ENCODE measurements at regions not wholly inside any gene's neighbourhood (a gene's known extent, or its start where the extent isn't known, plus 50 kb on each side); places are given as distances from the start of the nearest gene placed in this dataset.

DNA sequence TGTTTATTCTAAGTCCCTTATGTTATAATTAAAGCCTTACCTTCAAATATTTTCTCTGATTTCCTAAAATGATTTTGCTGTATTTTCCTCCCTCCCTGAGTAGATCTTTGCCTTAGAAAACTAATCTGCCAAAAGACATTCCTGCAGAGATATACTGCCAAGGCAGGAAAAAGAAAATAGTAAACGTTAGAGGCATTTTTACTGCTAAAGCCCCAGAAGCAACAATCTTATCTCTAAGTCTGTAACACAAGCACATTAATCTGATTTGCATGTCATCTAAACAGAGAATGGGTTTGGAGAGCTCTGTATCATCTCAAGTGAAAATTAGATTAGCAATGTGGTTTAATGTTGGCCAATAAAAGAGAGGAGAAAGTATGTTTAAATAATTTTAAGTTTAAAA, 847.7 kb downstream of the MAT2B start:
- H3K4me3 ChIP-seq: no peak overlapping the region
- no peaks in the 10 kb centered on the region for H3K36me3 ChIP-seq
- H3K9me3 ChIP-seq: no peaks in the 10 kb centered on the region
- no peak overlapping the region for H3K27ac ChIP-seq
- FAIRE-seq (no peak), ATAC-seq (no peak), DNase-seq (no peak)
- intact Hi-C loops (cut with DNase I): no loop called here
- H3K4me1 ChIP-seq: no peaks in the 10 kb centered on the region
- TF ChIP-seq CTCF (IDR thresholded peaks at IDR 0.05): no peak
- 0 to 6% methylated on average over 1 of the region's 1 CpG for WGBS, 2 donors
- H3K27me3 ChIP-seq: no peaks in the 10 kb centered on the region

GRCh38 chr5:164354139-164354751, 848.8 kb downstream of the MAT2B start:
- ATAC-seq (no peak), FAIRE-seq (no peak), DNase-seq (no peak)
- TF ChIP-seq CTCF (IDR thresholded peaks at IDR 0.05): no peak
- H3K27me3 ChIP-seq: no peaks in the 10 kb centered on the region
- H3K36me3 ChIP-seq: no peaks in the 10 kb centered on the region
- no peaks in the 10 kb centered on the region for H3K9me3 ChIP-seq
- no peak overlapping the region for H3K4me3 ChIP-seq
- no peaks in the 10 kb centered on the region for H3K4me1 ChIP-seq
- intact Hi-C loops (cut with DNase I): no loop called here
- no peak overlapping the region for H3K27ac ChIP-seq
- 66 to 77% methylated on average over 7 of the region's 7 CpGs for WGBS, 2 donors

DNA sequence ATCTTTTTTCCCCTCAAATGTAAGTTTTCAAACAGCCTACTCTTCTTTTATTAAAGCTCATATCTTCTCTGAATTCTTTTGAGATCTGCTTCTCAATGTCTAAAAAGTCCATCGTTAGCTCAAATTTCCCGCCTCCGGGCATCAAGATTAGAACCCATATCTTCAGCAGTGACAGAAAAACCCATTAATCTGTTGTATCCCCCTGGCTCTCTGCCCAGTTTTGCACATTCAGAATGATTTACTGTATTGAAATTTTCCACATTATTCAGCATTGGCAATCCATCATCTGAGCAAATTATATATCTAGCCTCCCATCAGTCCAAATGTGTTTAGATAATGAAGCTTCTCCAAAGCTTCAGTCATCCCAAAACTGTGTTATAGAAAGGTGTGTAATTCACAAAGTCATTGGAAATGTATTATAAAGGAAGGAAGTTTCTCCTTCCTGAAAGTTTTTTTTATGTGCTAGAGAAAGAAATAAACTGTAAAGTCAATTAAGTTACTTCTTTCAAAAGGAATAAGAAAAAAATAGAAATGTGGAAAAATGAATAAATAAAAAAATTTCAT, 849.9 kb downstream of the MAT2B start:
- H3K27me3 ChIP-seq: no peaks in the 10 kb centered on the region
- 70 to 71% methylated on average over 3 of the region's 3 CpGs for WGBS, 2 donors
- ATAC-seq (no peak), FAIRE-seq (no peak), DNase-seq (no peak)
- H3K27ac ChIP-seq: no peak overlapping the region
- H3K36me3 ChIP-seq: no peaks in the 10 kb centered on the region
- H3K4me1 ChIP-seq: no peaks in the 10 kb centered on the region
- H3K4me3 ChIP-seq: no peak overlapping the region
- H3K9me3 ChIP-seq: no peaks in the 10 kb centered on the region
- intact Hi-C loops (cut with DNase I): no loop called here
- TF ChIP-seq CTCF (IDR thresholded peaks at IDR 0.05): no peak

- WGBS, 2 donors: 71 to 86% methylated on average over 4 of the region's 4 CpGs
- no peak for ATAC-seq
- Histone ChIP-seq H3K27ac (no peak overlapping the region), H3K9me3 (no peaks in the 10 kb centered on the region), H3K4me3 (no peak overlapping the region), H3K36me3 (no peaks in the 10 kb centered on the region), H3K27me3 (no peaks in the 10 kb centered on the region), H3K4me1 (no peaks in the 10 kb centered on the region)
- no peak for FAIRE-seq
- intact Hi-C loops (cut with DNase I): no loop called here
- TF ChIP-seq CTCF (IDR thresholded peaks at IDR 0.05): no peak
- no peak for DNase-seq
Measured at GRCh38 chr5:164356790-164357189, 851.4 kb downstream of the MAT2B start.

- H3K9me3 ChIP-seq: no peaks in the 10 kb centered on the region
- no peaks in the 10 kb centered on the region for H3K36me3 ChIP-seq
- FAIRE-seq (no peak), DNase-seq (no peak), ATAC-seq (no peak)
- no peaks in the 10 kb centered on the region for H3K27me3 ChIP-seq
- no peak overlapping the region for H3K27ac ChIP-seq
- TF ChIP-seq CTCF (IDR thresholded peaks at IDR 0.05): no peak
- 72 to 86% methylated on average over 5 of the region's 5 CpGs for WGBS, 2 donors
- H3K4me3 ChIP-seq: no peak overlapping the region
- intact Hi-C loops (cut with DNase I): no loop called here
- no peaks in the 10 kb centered on the region for H3K4me1 ChIP-seq
Measured at GRCh38 chr5:164357395-164358033, 852.1 kb downstream of the MAT2B start.

Data from pancreas (tissue), 10 donors.